Smooth muscle cell (in vitro differentiated cells): ENCODE measurements at regions not wholly inside any gene's neighbourhood (a gene's known extent, or its start where the extent isn't known, plus 50 kb on each side); places are given as distances from the start of the nearest gene placed in this dataset.

Source experiments
- DNase-seq: peaks from one replicate; lab custom pipeline; 2025; ENCODE audit not compliant: unreplicated experiment; lab: John Stamatoyannopoulos, UW
- H2AFZ ChIP-seq: fragments of 200-600 bp; sonication (generic); 2 replicates; pipeline ENCODE4 v1.6.0; 2016; ENCODE audit warnings: antibody characterized with exemption, low read depth, mild to moderate bottlenecking
- H3F3A ChIP-seq: fragments of 200-600 bp; sonication (generic); 2 replicates; pipeline ENCODE4 v1.6.0; 2017; ENCODE audit warnings: antibody characterized with exemption, low read depth
- H3K27ac ChIP-seq: fragments of 200-600 bp; sonication (generic); 2 replicates; pipeline ENCODE4 v1.5.1; 2016; ENCODE audit warnings: low read depth, mild to moderate bottlenecking
- H3K27me3 ChIP-seq: fragments of 200-600 bp; sonication (generic); 2 replicates; pipeline ENCODE4 v1.6.1; 2016; ENCODE audit warnings: low read depth, mild to moderate bottlenecking
- H3K36me3 ChIP-seq: fragments of 200-600 bp; sonication (generic); 2 replicates; pipeline ENCODE4 v1.5.1; 2016; ENCODE audit warnings: low read depth
- H3K4me1 ChIP-seq: fragments of 200-600 bp; sonication (generic); 2 replicates; pipeline ENCODE4 v1.5.1; 2016; ENCODE audit warnings: low read depth
- H3K4me2 ChIP-seq: fragments of 200-600 bp; sonication (generic); 2 replicates; pipeline ENCODE4 v1.6.0; 2016; ENCODE audit warnings: mild to moderate bottlenecking
- H3K4me3 ChIP-seq: fragments of 200-600 bp; sonication (generic); 2 replicates; pipeline ENCODE4 v1.5.1; 2016; ENCODE audit warnings: mild to moderate bottlenecking
- H3K79me2 ChIP-seq: fragments of 200-600 bp; sonication (generic); 2 replicates; pipeline ENCODE4 v1.6.0; 2016; ENCODE audit warnings: low read depth, mild to moderate bottlenecking
- H3K9ac ChIP-seq: fragments of 200-600 bp; sonication (generic); 2 replicates; pipeline ENCODE4 v1.6.0; 2016; ENCODE audit warnings: low read depth
- H3K9me3 ChIP-seq: fragments of 200-600 bp; sonication (generic); replicated peaks from 2 replicates; pipeline ENCODE4 v1.5.1; 2016; ENCODE audit warnings: low read depth
- H4K20me1 ChIP-seq: fragments of 200-600 bp; sonication (generic); 2 replicates; pipeline ENCODE4 v1.6.0; 2016; ENCODE audit warnings: low read depth
- WGBS: methylation state at CpG from one replicate; pipeline ENCODE4 v1.1.7; 2016; ENCODE audit warnings: low lambda C conversion rate; 5-methylcytosine and 5-hydroxymethylcytosine counted together
- TF ChIP-seq, protein P1 (sequence below): fragments of 200-600 bp; sonication (generic); IDR thresholded peaks from 2 replicates; pipeline ENCODE4 v1.5.1; 2017; ENCODE audit warnings: borderline replicate concordance, mild to moderate bottlenecking, antibody characterized with exemption; ENCODE audit not compliant: insufficient read depth, poor library complexity, severe bottlenecking

DNA sequence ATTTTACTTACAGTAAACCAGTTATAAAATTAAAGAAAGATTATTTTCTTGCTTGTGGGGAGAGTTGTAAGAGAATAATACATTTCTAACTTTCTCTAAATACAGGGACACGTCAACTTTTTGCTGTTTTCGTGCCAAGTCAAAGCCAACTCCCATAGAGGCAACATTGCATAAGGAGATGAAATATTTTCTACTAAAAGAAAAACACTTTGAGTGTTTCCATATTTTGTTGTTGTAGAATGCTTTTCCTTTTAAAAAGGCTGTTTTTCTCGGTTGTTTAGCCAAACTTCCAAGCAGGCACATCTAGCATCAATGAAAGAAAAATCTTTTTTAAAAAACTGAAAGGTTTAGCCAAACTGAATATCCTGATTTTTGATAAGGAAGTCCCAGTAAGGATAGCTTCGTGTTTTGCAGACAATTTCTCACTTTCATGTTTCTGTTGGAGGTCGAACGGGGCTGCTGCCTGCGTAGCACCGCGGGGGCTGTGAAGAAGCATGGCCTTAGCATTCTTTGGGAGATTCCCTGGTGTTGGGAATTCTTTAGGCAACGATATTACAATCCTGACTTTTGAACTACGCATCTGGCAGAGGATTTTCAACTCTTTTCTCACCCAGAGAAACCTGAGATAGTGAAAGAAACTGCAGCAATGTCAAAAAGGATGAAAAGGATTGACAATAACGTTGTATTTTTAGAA lies 108.1 kb upstream of the FBXL7 start:
- H3K4me2 ChIP-seq, result no peak overlapping the region
- H2AFZ ChIP-seq, result no peak overlapping the region
- DNase-seq, result no peak

DNA sequence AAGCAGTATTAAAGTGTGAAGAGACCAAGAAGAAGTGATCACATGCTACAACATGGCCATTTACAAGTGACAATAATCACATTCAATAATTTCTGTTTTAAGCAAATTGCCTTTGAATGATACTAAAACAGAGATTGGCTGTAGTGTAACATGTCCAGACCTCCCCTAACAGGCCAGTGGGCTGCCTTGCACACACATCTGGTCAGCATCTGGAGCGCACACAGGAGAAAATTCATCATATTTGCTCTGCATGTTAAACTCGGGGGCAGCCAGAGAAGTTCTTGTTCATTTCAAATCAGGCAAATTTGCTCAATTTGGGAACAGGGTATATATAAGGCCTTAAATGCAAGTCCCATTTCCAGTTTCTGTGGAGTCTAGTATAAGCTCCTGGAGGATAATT lies 111.1 kb upstream of the FBXL7 start:
- Histone ChIP-seq H3K9ac (no peak overlapping the region), H3K4me2 (no peak overlapping the region), H3K9me3 (no peaks in the 10 kb centered on the region), H3K4me1 (no peaks in the 10 kb centered on the region), H3K79me2 (no peaks in the 10 kb centered on the region), H3F3A (no peaks in the 10 kb centered on the region), H3K27ac (no peak overlapping the region), H4K20me1 (no peaks in the 10 kb centered on the region), H3K36me3 (no peaks in the 10 kb centered on the region), H2AFZ (no peak overlapping the region), H3K27me3 (no peaks in the 10 kb centered on the region), H3K4me3 (no peak overlapping the region)
- TF ChIP-seq, protein P1, sequence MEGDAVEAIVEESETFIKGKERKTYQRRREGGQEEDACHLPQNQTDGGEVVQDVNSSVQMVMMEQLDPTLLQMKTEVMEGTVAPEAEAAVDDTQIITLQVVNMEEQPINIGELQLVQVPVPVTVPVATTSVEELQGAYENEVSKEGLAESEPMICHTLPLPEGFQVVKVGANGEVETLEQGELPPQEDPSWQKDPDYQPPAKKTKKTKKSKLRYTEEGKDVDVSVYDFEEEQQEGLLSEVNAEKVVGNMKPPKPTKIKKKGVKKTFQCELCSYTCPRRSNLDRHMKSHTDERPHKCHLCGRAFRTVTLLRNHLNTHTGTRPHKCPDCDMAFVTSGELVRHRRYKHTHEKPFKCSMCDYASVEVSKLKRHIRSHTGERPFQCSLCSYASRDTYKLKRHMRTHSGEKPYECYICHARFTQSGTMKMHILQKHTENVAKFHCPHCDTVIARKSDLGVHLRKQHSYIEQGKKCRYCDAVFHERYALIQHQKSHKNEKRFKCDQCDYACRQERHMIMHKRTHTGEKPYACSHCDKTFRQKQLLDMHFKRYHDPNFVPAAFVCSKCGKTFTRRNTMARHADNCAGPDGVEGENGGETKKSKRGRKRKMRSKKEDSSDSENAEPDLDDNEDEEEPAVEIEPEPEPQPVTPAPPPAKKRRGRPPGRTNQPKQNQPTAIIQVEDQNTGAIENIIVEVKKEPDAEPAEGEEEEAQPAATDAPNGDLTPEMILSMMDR, result no peak
- no peak for DNase-seq
- WGBS, result 88% methylated on average over 2 of the region's 2 CpGs

More for the DNA sequence above, 108.1 kb upstream of the FBXL7 start:
- H3K4me1 ChIP-seq, result no peaks in the 10 kb centered on the region
- H3F3A ChIP-seq, result no peaks in the 10 kb centered on the region
- no peaks in the 10 kb centered on the region for H3K27me3 ChIP-seq
- no peaks in the 10 kb centered on the region for H3K36me3 ChIP-seq
- TF ChIP-seq, protein P1, result no peak
- H3K9me3 ChIP-seq, result no peaks in the 10 kb centered on the region
- WGBS, result 74% methylated on average over 12 of the region's 12 CpGs
- H3K4me3 ChIP-seq, result no peak overlapping the region
- H3K9ac ChIP-seq, result no peak overlapping the region
- H3K27ac ChIP-seq, result no peak overlapping the region
- H4K20me1 ChIP-seq, result no peaks in the 10 kb centered on the region
- no peaks in the 10 kb centered on the region for H3K79me2 ChIP-seq

DNA sequence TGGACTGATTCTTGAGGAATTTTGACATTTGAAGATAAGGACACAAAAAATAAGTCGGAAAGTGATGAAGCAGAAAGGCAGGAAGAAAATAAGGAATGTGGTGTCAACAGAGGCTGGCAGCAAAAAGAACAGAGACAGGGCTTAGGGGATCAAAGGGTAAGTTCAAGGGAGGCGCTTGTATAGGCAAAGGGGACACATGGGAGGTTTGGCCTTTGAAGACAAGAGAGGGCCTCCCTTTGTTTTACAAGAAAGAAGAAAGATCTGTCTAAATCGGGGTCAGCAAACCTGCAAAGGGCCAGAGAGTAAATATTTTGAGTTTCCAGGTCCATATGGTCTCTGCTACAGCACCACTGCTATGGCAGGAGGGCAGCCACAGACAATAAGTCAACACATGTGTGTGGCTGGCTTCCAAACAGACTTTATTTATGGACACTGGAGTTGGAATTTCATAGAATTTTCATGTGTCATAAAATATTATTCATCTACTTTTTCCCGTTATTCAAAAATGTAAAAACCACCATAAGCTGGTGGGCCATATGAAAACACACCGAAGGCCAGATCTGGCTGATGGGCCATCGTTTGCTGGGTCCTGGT lies 112.0 kb upstream of the FBXL7 start:
- Histone ChIP-seq H3K27me3 (no peaks in the 10 kb centered on the region), H3K79me2 (no peaks in the 10 kb centered on the region), H3K4me3 (no peak overlapping the region), H3K27ac (no peak overlapping the region), H3K4me2 (no peak overlapping the region), H2AFZ (no peak overlapping the region), H3K9me3 (no peaks in the 10 kb centered on the region), H3K36me3 (no peaks in the 10 kb centered on the region), H3K4me1 (no peaks in the 10 kb centered on the region), H3K9ac (no peak overlapping the region), H3F3A (no peaks in the 10 kb centered on the region), H4K20me1 (no peaks in the 10 kb centered on the region)
- DNase-seq, result no peak
- WGBS, result 84% methylated on average over 6 of the region's 6 CpGs
- TF ChIP-seq, protein P1, result no peak

DNA sequence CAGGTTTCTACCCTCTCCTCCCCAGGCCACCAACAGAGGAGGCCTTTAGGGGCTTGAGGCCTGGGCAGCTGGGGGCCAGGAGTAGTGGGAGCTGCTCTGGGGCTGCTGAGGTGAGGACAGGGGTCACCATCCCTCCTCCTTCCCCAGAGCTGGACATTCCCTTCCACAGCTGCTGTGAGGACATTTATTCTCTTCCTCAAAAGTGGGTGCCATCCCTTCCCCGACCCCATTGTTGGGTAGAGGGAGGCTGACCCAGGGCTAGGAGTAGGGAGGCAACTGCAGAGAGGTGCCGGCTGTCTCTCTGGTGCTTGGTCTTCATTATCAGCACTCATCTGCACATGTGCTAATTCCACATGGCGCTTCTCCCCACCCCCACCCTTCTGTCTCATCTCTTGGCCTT lies 113.9 kb upstream of the FBXL7 start:
- Histone ChIP-seq H3K9me3 (no peaks in the 10 kb centered on the region), H3F3A (no peaks in the 10 kb centered on the region), H3K79me2 (no peaks in the 10 kb centered on the region), H3K36me3 (no peaks in the 10 kb centered on the region), H2AFZ (no peak overlapping the region), H3K9ac (no peak overlapping the region), H3K4me2 (no peak overlapping the region), H3K27me3 (peaks cover 2% of the 10 kb centered on the region), H4K20me1 (no peaks in the 10 kb centered on the region), H3K4me3 (no peak overlapping the region), H3K4me1 (no peaks in the 10 kb centered on the region), H3K27ac (no peak overlapping the region)
- WGBS, result 100% methylated on average over 3 of the region's 3 CpGs
- TF ChIP-seq, protein P1, result no peak
- no peak for DNase-seq
